ENCODE measurements at regions not wholly inside any gene's neighbourhood (a gene's known extent, or its start where the extent isn't known, plus 50 kb on each side); places are given as distances from the start of the nearest gene placed in this dataset.

DNA sequence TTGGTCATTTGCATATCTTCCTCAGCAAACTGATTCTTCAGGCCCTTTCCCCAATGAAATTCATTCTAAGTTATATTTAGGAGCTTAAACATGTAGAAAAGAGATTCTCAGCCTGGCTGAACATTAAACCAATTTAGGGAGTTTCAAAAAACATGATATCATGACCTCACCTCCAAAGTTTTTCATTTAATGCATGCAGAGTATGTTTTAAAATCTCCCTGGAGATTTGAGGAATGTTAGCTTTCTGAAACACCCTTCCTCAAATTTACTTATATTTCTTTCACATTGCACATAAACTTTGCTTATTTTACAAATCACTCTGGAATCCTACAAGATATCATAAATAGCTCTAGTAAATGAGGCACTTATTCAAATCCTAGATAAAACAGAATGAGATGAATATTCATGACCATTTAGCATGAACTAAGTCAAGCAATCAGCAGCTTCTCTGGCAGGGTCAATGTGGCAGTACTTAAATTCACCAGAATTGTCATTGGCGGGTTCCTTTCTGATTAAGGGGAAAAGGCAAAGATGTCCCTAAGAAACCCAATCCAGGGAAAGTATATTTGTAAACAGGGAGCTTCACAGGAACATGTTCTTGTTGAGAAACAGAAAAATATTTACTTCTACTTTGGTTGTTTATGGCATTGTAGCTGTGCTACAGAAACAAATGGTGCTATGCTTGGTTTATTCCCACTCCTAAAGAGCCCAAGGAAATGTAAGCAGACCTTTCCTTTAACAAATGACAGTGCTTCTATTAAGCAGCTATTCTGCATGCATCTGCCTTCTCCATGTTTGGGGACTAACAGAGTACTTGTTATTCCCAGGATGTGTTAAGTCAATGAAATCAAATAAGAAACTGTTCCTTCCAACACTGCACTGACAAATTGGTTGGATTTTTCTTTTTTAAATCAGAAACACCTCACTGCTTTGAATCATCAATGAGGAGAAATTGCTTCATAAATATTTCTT lies 162.3 kb downstream of the C11orf87 start:
- ChIA-PET CTCF (no interaction called here), POLR2A (no interaction called here)
- ATAC-seq (no peak), DNase-seq (ENCODE audit: low read depth, low spot score) (no peak)
- no peak overlapping the region for H3K27ac ChIP-seq (ENCODE audit: low read length)
- intact Hi-C loops (cut with micrococcal nuclease; ENCODE audit: unreplicated experiment) = no loop called here
- H3K4me1 ChIP-seq (ENCODE audit: control insufficient read depth, insufficient read depth, low read length) = no peaks in the 10 kb centered on the region
- no TSS peak for BruUV-seq (replicated peaks)
- in situ Hi-C loops (cut with HindIII; ENCODE audit: low pct_unique_long_range_greater_than_20kb, low sequenced_read_pairs) = no loop called here
- H3K36me3 ChIP-seq (ENCODE audit: control insufficient read depth, insufficient read depth, low read length) = no peaks in the 10 kb centered on the region
- H3K9me3 ChIP-seq (ENCODE audit: control insufficient read depth, insufficient read depth, low read depth, low read length) = no peaks in the 10 kb centered on the region
- H3K4me3 ChIP-seq (ENCODE audit: low read depth in 2 of 2, low read length in 2 of 2) = no peak overlapping the region
- H3K27me3 ChIP-seq (ENCODE audit: control insufficient read depth, insufficient read depth, low read length) = no peaks in the 10 kb centered on the region
- TF ChIP-seq SIN3A (IDR thresholded peaks at IDR 0.05; ENCODE audit: borderline replicate concordance, insufficient read depth, low read depth, low read length) (no peak), POLR2AphosphoS5 (IDR thresholded peaks at IDR 0.05; ENCODE audit: low read depth, low read length) (no peak), TCF7L2 (IDR thresholded peaks at IDR 0.05; ENCODE audit: low read depth, low read length) (no peak)
- TF ChIP-seq, protein P1, sequence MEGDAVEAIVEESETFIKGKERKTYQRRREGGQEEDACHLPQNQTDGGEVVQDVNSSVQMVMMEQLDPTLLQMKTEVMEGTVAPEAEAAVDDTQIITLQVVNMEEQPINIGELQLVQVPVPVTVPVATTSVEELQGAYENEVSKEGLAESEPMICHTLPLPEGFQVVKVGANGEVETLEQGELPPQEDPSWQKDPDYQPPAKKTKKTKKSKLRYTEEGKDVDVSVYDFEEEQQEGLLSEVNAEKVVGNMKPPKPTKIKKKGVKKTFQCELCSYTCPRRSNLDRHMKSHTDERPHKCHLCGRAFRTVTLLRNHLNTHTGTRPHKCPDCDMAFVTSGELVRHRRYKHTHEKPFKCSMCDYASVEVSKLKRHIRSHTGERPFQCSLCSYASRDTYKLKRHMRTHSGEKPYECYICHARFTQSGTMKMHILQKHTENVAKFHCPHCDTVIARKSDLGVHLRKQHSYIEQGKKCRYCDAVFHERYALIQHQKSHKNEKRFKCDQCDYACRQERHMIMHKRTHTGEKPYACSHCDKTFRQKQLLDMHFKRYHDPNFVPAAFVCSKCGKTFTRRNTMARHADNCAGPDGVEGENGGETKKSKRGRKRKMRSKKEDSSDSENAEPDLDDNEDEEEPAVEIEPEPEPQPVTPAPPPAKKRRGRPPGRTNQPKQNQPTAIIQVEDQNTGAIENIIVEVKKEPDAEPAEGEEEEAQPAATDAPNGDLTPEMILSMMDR (IDR thresholded peaks at IDR 0.05) = no peak
- TF ChIP-seq, protein P2, sequence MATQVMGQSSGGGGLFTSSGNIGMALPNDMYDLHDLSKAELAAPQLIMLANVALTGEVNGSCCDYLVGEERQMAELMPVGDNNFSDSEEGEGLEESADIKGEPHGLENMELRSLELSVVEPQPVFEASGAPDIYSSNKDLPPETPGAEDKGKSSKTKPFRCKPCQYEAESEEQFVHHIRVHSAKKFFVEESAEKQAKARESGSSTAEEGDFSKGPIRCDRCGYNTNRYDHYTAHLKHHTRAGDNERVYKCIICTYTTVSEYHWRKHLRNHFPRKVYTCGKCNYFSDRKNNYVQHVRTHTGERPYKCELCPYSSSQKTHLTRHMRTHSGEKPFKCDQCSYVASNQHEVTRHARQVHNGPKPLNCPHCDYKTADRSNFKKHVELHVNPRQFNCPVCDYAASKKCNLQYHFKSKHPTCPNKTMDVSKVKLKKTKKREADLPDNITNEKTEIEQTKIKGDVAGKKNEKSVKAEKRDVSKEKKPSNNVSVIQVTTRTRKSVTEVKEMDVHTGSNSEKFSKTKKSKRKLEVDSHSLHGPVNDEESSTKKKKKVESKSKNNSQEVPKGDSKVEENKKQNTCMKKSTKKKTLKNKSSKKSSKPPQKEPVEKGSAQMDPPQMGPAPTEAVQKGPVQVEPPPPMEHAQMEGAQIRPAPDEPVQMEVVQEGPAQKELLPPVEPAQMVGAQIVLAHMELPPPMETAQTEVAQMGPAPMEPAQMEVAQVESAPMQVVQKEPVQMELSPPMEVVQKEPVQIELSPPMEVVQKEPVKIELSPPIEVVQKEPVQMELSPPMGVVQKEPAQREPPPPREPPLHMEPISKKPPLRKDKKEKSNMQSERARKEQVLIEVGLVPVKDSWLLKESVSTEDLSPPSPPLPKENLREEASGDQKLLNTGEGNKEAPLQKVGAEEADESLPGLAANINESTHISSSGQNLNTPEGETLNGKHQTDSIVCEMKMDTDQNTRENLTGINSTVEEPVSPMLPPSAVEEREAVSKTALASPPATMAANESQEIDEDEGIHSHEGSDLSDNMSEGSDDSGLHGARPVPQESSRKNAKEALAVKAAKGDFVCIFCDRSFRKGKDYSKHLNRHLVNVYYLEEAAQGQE (IDR thresholded peaks at IDR 0.05; ENCODE audit: insufficient read depth in 1 of 2, low read depth in 2 of 2, low read length in 1 of 2) = no peak

DNA sequence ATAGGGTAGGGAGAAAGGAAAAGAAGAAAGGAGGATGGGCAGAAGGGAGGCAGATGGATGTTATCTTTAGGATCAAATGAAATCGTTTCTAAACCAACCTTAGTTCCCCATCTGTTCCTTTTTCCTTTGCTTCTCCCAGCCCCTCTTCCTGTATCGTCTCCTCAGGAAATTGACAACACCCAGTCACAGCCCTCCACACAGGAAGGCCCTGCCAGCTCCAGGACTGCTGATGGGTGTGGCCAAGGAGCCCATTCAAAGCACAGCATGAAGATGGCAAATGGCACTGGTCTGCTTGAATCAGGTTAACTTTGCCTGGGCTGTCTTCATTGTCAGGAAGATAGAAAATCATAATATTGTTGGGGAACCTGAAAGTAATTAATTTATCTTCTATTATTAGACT lies 164.8 kb downstream of the C11orf87 start:
- in situ Hi-C loops (cut with HindIII; ENCODE audit: low pct_unique_long_range_greater_than_20kb, low sequenced_read_pairs) = no loop called here
- BruUV-seq (replicated peaks) = no TSS peak
- intact Hi-C loops (cut with micrococcal nuclease; ENCODE audit: unreplicated experiment) = no loop called here
- CTCF ChIA-PET = no interaction called here
- no peak overlapping the region for H3K4me3 ChIP-seq (ENCODE audit: low read depth in 2 of 2, low read length in 2 of 2)
- H3K9me3 ChIP-seq (ENCODE audit: control insufficient read depth, insufficient read depth, low read depth, low read length) = no peaks in the 10 kb centered on the region
- TF ChIP-seq POLR2AphosphoS5 (IDR thresholded peaks at IDR 0.05; ENCODE audit: low read depth, low read length) (no peak), SIN3A (IDR thresholded peaks at IDR 0.05; ENCODE audit: borderline replicate concordance, insufficient read depth, low read depth, low read length) (no peak), TCF7L2 (IDR thresholded peaks at IDR 0.05; ENCODE audit: low read depth, low read length) (no peak)
- TF ChIP-seq, protein P2 (IDR thresholded peaks at IDR 0.05; ENCODE audit: insufficient read depth in 1 of 2, low read depth in 2 of 2, low read length in 1 of 2) = no peak
- TF ChIP-seq, protein P1 (IDR thresholded peaks at IDR 0.05) = no peak
- DNase-seq (ENCODE audit: low read depth, low spot score) = no peak
- no peaks in the 10 kb centered on the region for H3K36me3 ChIP-seq (ENCODE audit: control insufficient read depth, insufficient read depth, low read length)
- no peaks in the 10 kb centered on the region for H3K27me3 ChIP-seq (ENCODE audit: control insufficient read depth, insufficient read depth, low read length)
- no peak for ATAC-seq
- H3K4me1 ChIP-seq (ENCODE audit: control insufficient read depth, insufficient read depth, low read length) = no peaks in the 10 kb centered on the region
- no peak overlapping the region for H3K27ac ChIP-seq (ENCODE audit: low read length)
- POLR2A ChIA-PET = interaction anchor here (0.6 kb wide), 1 partner anchor 173 kb away, joined by 3 read pairs; no protein-coding TSS in a partner anchor

Data from Panc1 (cell line).